ENCODE measurements at regions not wholly inside any gene's neighbourhood (a gene's known extent, or its start where the extent isn't known, plus 50 kb on each side); places are given as distances from the start of the nearest gene placed in this dataset.

DNA sequence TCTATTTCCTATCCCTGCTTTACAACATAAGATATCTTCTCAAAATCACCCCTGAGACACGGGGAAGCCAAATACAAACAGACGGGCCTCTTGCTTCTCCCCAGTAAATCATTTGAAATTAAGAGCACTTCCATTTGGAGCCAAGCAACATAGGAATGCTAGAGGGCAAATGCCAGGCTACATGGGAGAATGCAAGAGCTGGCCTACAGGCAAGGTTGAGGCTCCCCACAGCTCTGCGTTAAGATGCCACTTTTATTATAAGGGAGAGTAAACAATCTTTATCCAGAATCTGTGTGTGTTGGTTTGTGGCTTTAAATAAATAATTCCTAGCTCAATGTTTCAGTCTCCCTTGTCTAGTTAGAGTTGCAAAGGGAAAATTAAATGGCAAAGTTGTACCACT is 305.1 kb upstream of the KCNH8 start:
- TF ChIP-seq CTCF (IDR thresholded peaks at IDR 0.05; ENCODE audit: borderline replicate concordance, extremely low read depth, low read length, poor library complexity, severe bottlenecking): no peak
- TF ChIP-seq EZH2 (IDR thresholded peaks at IDR 0.05; ENCODE audit: borderline replicate concordance, low read depth, low read length, severe bottlenecking): no peak

Measured in DND-41 (cell line).